ENCODE measurements at regions not wholly inside any gene's neighbourhood (a gene's known extent, or its start where the extent isn't known, plus 50 kb on each side); places are given as distances from the start of the nearest gene placed in this dataset.

GRCh38 chr7:125480762-125481161 is 551.1 kb upstream of the POT1 start:
- Histone ChIP-seq H3K27ac (no peak overlapping the region), H3K27me3 (no peaks in the 10 kb centered on the region), H3K9me3 (no peaks in the 10 kb centered on the region), H3K36me3 (no peaks in the 10 kb centered on the region), H3K4me1 (no peaks in the 10 kb centered on the region), H3K4me3 (replicated peaks in 1 of 3) (no peak overlapping the region)
- WGBS, 2 donors, result 91 to 96% methylated on average over 10 of the region's 10 CpGs
- no peak for DNase-seq
- TF ChIP-seq POLR2A (IDR thresholded peaks at IDR 0.05) (no peak), CTCF (IDR thresholded peaks at IDR 0.05) (no peak)
- intact Hi-C loops (cut with DNase I), result no loop called here

GRCh38 chr7:125468855-125469174 is 539.2 kb upstream of the POT1 start:
- H3K36me3 ChIP-seq, result no peaks in the 10 kb centered on the region
- no peak for DNase-seq
- 93 to 95% methylated on average over 10 to 15 of the region's 16 CpGs for WGBS, 2 donors
- H3K4me1 ChIP-seq, result no peaks in the 10 kb centered on the region
- intact Hi-C loops (cut with DNase I), result no loop called here
- H3K9me3 ChIP-seq, result no peaks in the 10 kb centered on the region
- TF ChIP-seq POLR2A (IDR thresholded peaks at IDR 0.05), result no peak
- no peak for TF ChIP-seq CTCF (IDR thresholded peaks at IDR 0.05)
- no peak overlapping the region for H3K27ac ChIP-seq
- H3K4me3 ChIP-seq (replicated peaks in 1 of 3), result no peak overlapping the region
- no peaks in the 10 kb centered on the region for H3K27me3 ChIP-seq

DNA sequence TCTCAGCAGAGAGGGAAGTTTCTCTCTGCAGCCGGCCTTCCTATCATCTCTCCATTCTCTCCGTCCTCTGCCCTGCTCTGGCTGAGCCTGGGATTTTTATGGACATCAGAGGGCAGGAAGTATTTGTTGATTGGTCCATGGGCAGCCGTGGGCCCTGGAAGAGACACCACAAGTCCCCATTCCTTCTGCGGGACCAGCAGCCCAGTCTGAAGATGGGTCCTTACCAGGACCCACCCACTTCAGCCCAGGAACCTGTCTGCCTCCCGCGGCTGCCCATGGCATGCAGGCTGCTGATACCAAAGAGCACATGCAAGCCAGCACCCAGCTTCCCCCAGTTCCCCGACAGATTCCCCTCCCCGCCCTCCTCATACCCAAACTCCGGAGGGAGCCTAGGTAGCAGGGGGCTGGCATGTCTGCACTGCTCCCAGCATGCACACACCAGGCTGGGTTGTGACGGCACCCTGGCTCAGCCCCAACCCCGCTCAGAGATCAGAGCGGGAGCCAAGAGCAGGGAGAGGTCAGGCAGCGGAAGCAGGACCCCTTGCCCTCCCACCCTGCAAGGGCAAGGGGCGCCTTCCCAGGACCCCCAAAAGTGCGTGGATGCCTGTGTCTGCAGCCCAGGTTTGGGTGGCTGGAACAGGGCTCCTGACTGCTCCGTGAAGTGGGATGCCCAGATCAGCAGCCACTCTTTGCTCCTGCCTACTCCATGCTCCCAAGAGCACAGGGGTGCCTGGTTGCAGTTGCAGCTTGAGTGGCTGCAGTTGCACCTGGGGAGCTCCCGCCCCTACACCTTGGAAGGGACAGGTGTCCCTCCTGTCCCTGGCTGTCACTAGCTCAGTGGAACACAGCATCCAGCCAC is 538.6 kb upstream of the POT1 start:
- no peak overlapping the region for H3K4me3 ChIP-seq (replicated peaks in 1 of 3)
- intact Hi-C loops (cut with DNase I), result no loop called here
- no peaks in the 10 kb centered on the region for H3K9me3 ChIP-seq
- no peaks in the 10 kb centered on the region for H3K27me3 ChIP-seq
- H3K4me1 ChIP-seq, result no peaks in the 10 kb centered on the region
- no peaks in the 10 kb centered on the region for H3K36me3 ChIP-seq
- 86 to 93% methylated on average over 13 of the region's 17 CpGs for WGBS, 2 donors
- no peak overlapping the region for H3K27ac ChIP-seq
- DNase-seq, result no peak
- TF ChIP-seq POLR2A (IDR thresholded peaks at IDR 0.05), result no peak

GRCh38 chr7:125465527-125465926 is 535.9 kb upstream of the POT1 start:
- no peak for TF ChIP-seq POLR2A (IDR thresholded peaks at IDR 0.05)
- no peak for TF ChIP-seq CTCF (IDR thresholded peaks at IDR 0.05)
- Histone ChIP-seq H3K4me1 (no peaks in the 10 kb centered on the region), H3K36me3 (no peaks in the 10 kb centered on the region), H3K27ac (no peak overlapping the region), H3K9me3 (no peaks in the 10 kb centered on the region), H3K27me3 (no peaks in the 10 kb centered on the region), H3K4me3 (replicated peaks in 1 of 3) (no peak overlapping the region)
- no peak for DNase-seq
- intact Hi-C loops (cut with DNase I), result no loop called here
- WGBS, 2 donors, result 52 to 81% methylated on average over 3 of the region's 3 CpGs

GRCh38 chr7:125462615-125463014 is 533.0 kb upstream of the POT1 start:
- Histone ChIP-seq H3K27me3 (no peaks in the 10 kb centered on the region), H3K27ac (no peak overlapping the region), H3K9me3 (no peaks in the 10 kb centered on the region), H3K4me3 (replicated peaks in 1 of 3) (no peak overlapping the region), H3K4me1 (no peaks in the 10 kb centered on the region), H3K36me3 (no peaks in the 10 kb centered on the region)
- WGBS, 2 donors, result 96% methylated on average over 2 of the region's 2 CpGs
- intact Hi-C loops (cut with DNase I), result no loop called here
- TF ChIP-seq CTCF (IDR thresholded peaks at IDR 0.05) (no peak), POLR2A (IDR thresholded peaks at IDR 0.05) (no peak)
- no peak for DNase-seq

All from thyroid gland (tissue), 4 donors.